Lung (tissue), 11 donors: ENCODE measurements at regions not wholly inside any gene's neighbourhood (a gene's known extent, or its start where the extent isn't known, plus 50 kb on each side); places are given as distances from the start of the nearest gene placed in this dataset.
A peak's percentile ranks its signal among the peaks of the same experiment; 100 is the strongest.
"Not testable (repeated sequence)": the region's sequence is repeated elsewhere in the genome, so short reads cannot be mapped to it uniquely, and the experiment has no call there.

Experiments
- ATAC-seq: fragments of 200-7000 bp; cut with Tn5 transposase; one replicate; pipeline ENCODE4 v1.9.1; 2020; ENCODE audit warnings: moderate number of reproducible peaks; ENCODE audit not compliant: insufficient read depth, low FRiP score
- DNase-seq, 3 donors: peaks; one replicate each; pipeline ENCODE4 v3.0.0-alpha.2; 2013 to 2017
- H3K27ac ChIP-seq, 2 donors: one replicate each; pipeline ENCODE4 v1.5.1; 2013; ENCODE audit warnings: mild to moderate bottlenecking in 2 of 2, moderate library complexity in 2 of 2, control low read depth in 1 of 2, inconsistent platforms in 1 of 2, low read depth in 1 of 2, low read length in 1 of 2
- H3K27me3 ChIP-seq, 3 donors: one replicate each; pipeline ENCODE4 v1.5.1; 2013; ENCODE audit warnings: low read length in 2 of 3; ENCODE audit not compliant: control insufficient read depth in 3 of 3, insufficient read depth in 3 of 3
- H3K36me3 ChIP-seq, 4 donors: one replicate each; pipeline ENCODE4 v1.5.1; 2013; ENCODE audit warnings: low read length in 4 of 4, mild to moderate bottlenecking in 1 of 4, moderate library complexity in 1 of 4; ENCODE audit not compliant: control insufficient read depth in 4 of 4, insufficient read depth in 4 of 4
- H3K4me1 ChIP-seq, 5 donors: one replicate each; pipeline ENCODE4 v1.5.1; 2013; ENCODE audit warnings: low read length in 5 of 5, mild to moderate bottlenecking in 2 of 5, moderate library complexity in 1 of 5; ENCODE audit not compliant: control insufficient read depth in 5 of 5, insufficient read depth in 5 of 5
- H3K4me3 ChIP-seq: one replicate; pipeline ENCODE4 v1.5.1; 2013; ENCODE audit warnings: mild to moderate bottlenecking, control low read depth, moderate library complexity
- H3K9ac ChIP-seq, 2 donors: one replicate each; pipeline ENCODE4 v1.5.1; 2013; ENCODE audit warnings: low read length in 2 of 2, control low read depth in 1 of 2; ENCODE audit not compliant: insufficient read depth in 1 of 2
- H3K9me3 ChIP-seq, 4 donors: one replicate each; pipeline ENCODE4 v1.5.1; 2013; ENCODE audit warnings: low read length in 3 of 4, mild to moderate bottlenecking in 1 of 4, moderate library complexity in 1 of 4; ENCODE audit not compliant: control insufficient read depth in 4 of 4, insufficient read depth in 3 of 4
- WGBS, 2 donors: extraction: QIAGEN DNeasy Blood & Tissue Kit; methylation state at CpG; one replicate each; pipeline ENCODE4 v1.1.7; 2013; 5-methylcytosine and 5-hydroxymethylcytosine counted together
- TF ChIP-seq, protein P1 (sequence below): IDR thresholded peaks from 2 replicates; pipeline ENCODE4 v1.5.1; 2012; ENCODE audit warnings: mild to moderate bottlenecking; ENCODE audit errors: control extremely low read depth, extremely low read depth
- donor health status: control.
- donor health status: control.
- donor health status: Bipolar disorder and iron deficiency.
- donor health status: healthy.
- donor health status: DM: yes; HTN: yes; CAD: no.

DNA sequence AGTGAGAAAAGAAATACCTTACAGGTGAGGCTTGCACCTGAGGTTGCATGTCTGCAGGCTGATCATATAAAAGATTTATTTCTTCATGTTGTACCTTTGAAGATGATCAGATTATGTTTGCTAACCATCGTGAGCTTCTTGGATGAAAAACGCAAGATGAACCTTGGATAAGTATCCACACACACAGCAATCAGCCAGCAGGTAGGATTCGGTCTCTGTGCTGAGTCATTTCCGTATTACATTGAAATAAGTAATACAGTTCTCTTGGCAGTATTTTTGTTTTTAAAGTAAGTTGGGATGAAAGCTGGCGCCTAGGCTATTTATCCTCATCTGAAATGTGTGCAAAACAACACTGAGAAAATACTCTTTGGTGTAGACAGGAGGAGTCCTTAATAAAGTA is 109.0 kb upstream of the PRKCQ start:
- ATAC-seq, result no peak
- Histone ChIP-seq H3K27me3 (peaks cover 0 to 4% (median 0%) of the 10 kb centered on the region in 3 donors), H3K9ac (no peak overlapping the region), H3K27ac (no peak overlapping the region), H3K36me3 (no peaks in the 10 kb centered on the region), H3K4me1 (no peaks in the 10 kb centered on the region), H3K4me3 (no peak overlapping the region), H3K9me3 (no peaks in the 10 kb centered on the region)
- TF ChIP-seq, protein P1, sequence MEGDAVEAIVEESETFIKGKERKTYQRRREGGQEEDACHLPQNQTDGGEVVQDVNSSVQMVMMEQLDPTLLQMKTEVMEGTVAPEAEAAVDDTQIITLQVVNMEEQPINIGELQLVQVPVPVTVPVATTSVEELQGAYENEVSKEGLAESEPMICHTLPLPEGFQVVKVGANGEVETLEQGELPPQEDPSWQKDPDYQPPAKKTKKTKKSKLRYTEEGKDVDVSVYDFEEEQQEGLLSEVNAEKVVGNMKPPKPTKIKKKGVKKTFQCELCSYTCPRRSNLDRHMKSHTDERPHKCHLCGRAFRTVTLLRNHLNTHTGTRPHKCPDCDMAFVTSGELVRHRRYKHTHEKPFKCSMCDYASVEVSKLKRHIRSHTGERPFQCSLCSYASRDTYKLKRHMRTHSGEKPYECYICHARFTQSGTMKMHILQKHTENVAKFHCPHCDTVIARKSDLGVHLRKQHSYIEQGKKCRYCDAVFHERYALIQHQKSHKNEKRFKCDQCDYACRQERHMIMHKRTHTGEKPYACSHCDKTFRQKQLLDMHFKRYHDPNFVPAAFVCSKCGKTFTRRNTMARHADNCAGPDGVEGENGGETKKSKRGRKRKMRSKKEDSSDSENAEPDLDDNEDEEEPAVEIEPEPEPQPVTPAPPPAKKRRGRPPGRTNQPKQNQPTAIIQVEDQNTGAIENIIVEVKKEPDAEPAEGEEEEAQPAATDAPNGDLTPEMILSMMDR, result no peak
- 69 to 76% methylated on average over 5 of the region's 5 CpGs for WGBS, 2 donors
- no peak for DNase-seq

DNA sequence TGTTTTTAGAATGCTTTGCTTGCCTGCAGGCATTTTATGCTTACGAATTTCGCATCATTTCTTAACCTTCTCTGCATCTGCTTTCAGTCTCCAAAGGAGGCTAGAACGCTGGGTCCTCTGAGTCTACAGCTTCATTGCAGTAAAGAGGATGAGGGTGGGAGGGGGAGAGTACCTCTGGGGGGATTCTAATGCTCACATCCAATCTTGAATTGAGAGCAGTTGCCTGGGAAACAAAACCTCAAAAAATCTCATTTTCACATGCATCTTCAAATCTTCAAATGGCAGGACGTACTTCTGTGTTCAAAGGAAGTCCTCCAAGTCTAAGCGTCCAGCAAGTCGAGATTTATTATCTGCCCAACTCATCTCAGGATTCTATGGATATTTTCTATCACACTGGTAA is 100.7 kb upstream of the PRKCQ start:
- WGBS, 2 donors, result 64 to 85% methylated on average over 6 of the region's 6 CpGs
- no peaks in the 10 kb centered on the region for H3K36me3 ChIP-seq
- ATAC-seq, result no peak

DNA sequence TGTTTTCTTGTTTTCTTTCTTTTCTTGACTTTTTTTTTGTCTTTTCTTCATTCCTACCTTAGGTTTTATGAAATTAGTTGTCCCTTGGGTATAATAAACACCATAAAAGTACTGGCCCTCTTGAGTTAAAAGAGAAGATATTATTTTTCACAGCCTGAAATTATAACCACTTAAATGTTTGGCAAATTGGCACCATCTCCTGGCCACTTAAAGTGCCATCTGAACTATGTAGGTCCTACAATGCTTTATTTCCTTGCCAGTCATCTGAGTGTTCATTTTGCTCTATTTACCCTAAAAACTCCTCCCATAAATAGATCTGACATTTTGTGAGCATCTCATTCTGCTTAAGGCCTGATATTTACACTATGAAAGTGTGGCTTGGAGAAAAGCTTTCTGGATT is 98.9 kb upstream of the PRKCQ start:
- ATAC-seq, result no peak
- no peak overlapping the region for H3K4me3 ChIP-seq
- no peaks in the 10 kb centered on the region for H3K9me3 ChIP-seq
- peaks cover 0 to 10% (median 0%) of the 10 kb centered on the region in 3 donors for H3K27me3 ChIP-seq
- no peak overlapping the region for H3K9ac ChIP-seq
- no peak for DNase-seq
- TF ChIP-seq, protein P1, result no peak
- H3K27ac ChIP-seq, result no peak overlapping the region
- no peaks in the 10 kb centered on the region for H3K36me3 ChIP-seq
- peaks cover 0 to 2% (median 0%) of the 10 kb centered on the region in 5 donors for H3K4me1 ChIP-seq

More for the DNA sequence above, 100.7 kb upstream of the PRKCQ start:
- no peak for DNase-seq
- no peaks in the 10 kb centered on the region for H3K9me3 ChIP-seq
- no peak overlapping the region for H3K4me3 ChIP-seq
- TF ChIP-seq, protein P1, result no peak
- no peak overlapping the region for H3K27ac ChIP-seq
- no peak overlapping the region for H3K9ac ChIP-seq
- peaks cover 0 to 10% (median 0%) of the 10 kb centered on the region in 3 donors for H3K27me3 ChIP-seq
- H3K4me1 ChIP-seq, result no peaks in the 10 kb centered on the region

DNA sequence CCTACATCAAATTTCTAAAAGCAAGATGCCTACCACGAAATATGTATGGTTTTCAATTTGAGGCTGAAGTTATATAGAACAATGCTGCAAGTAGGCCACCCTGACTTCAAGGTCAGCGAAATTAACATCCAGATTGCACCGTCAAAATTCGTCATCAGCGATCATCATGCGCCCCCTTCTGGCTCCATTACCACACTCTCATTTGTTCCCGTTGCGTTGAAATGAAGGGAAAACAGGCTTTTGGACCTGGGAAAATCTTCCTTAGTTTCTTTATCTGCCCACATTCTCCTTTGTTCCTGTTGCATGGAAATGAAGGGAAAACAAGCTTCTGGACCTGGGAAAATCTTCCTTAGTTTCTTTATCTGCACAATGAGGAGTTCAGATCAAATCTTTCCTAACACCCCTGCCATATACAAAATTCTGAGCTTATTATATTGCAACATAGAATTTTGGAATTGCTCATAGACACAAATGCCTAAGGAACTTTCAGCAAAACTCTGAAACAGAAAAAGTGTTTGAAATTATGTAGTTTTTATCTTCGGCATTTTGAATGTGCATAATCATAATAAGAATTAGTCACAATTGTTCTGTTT is 98.2 kb upstream of the PRKCQ start:
- WGBS, 2 donors, result 16 to 17% methylated on average over 9 of the region's 9 CpGs
- Histone ChIP-seq H3K9me3 (no peaks in the 10 kb centered on the region), H3K27me3 (peaks cover 0 to 11% (median 0%) of the 10 kb centered on the region in 3 donors), H3K9ac (no peak overlapping the region), H3K4me1 (peaks cover 0 to 2% (median 0%) of the 10 kb centered on the region in 5 donors), H3K4me3 (no peak overlapping the region), H3K27ac (no peak overlapping the region), H3K36me3 (no peaks in the 10 kb centered on the region)
- TF ChIP-seq, protein P1, result peak; percentile 75
- peak; percentile 41 to 73 (median 65) for DNase-seq
- no peak for ATAC-seq

DNA sequence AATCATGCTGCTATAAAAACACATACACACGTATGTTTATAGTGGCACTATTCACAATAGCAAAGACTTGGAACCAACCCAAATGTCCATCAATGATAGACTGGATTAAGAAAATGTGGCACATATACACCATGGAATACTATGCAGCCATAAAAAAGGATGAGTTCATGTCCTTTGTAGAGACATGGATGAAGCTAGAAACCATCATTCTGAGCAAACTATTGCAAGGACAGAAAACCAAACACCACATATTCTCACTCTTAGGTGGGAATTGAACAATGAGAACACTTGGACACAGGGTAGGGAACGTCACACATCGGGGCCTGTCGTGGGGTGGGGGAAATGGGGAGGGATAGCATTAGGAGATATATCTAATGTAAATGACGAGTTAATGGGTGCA is 97.1 kb upstream of the PRKCQ start:
- WGBS, 2 donors, result 87 to 90% methylated on average over 5 of the region's 5 CpGs
- DNase-seq, H3K9ac ChIP-seq, H3K9me3 ChIP-seq, ATAC-seq, H3K4me1 ChIP-seq, H3K36me3 ChIP-seq, H3K27ac ChIP-seq, H3K4me3 ChIP-seq: not testable (repeated sequence)
- peaks cover 0 to 11% (median 0%) of the 10 kb centered on the region in 3 donors for H3K27me3 ChIP-seq
